ENCODE measurements at regions not wholly inside any gene's neighbourhood (a gene's known extent, or its start where the extent isn't known, plus 50 kb on each side); places are given as distances from the start of the nearest gene placed in this dataset.

DNA sequence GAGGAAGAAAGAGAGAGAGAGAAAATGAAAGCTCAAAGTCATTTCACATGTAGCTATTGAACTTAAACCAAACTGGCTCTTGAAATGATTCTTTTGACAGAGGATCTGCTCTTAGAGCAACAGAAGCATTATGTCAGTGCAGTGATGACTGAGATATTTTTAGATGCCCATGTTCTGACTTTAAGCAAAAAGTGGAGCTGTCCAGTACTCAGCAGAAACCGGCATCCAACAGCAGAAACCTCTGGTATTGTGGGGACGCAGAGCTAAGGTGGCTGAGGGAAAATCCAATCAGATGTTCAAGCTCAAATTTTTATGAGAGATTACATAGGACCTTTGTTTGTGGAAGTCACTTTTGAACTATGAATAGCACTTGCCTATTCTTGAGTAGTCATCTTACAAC is 69.8 kb upstream of the ANKFN1 start:
- TF ChIP-seq, protein P1, sequence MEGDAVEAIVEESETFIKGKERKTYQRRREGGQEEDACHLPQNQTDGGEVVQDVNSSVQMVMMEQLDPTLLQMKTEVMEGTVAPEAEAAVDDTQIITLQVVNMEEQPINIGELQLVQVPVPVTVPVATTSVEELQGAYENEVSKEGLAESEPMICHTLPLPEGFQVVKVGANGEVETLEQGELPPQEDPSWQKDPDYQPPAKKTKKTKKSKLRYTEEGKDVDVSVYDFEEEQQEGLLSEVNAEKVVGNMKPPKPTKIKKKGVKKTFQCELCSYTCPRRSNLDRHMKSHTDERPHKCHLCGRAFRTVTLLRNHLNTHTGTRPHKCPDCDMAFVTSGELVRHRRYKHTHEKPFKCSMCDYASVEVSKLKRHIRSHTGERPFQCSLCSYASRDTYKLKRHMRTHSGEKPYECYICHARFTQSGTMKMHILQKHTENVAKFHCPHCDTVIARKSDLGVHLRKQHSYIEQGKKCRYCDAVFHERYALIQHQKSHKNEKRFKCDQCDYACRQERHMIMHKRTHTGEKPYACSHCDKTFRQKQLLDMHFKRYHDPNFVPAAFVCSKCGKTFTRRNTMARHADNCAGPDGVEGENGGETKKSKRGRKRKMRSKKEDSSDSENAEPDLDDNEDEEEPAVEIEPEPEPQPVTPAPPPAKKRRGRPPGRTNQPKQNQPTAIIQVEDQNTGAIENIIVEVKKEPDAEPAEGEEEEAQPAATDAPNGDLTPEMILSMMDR (IDR thresholded peaks at IDR 0.05; ENCODE audit: poor library complexity): no peak
- no peak for TF ChIP-seq EZH2 (IDR thresholded peaks at IDR 0.05; ENCODE audit: borderline replicate concordance)
- no peak for TF ChIP-seq EZH2phosphoT487 (IDR thresholded peaks at IDR 0.05; ENCODE audit: low read depth, severe bottlenecking, unreplicated experiment)
